NCI-H1417 treated with DMSO at 0.1 percent for 48 hours (cell line): ENCODE measurements at regions not wholly inside any gene's neighbourhood (a gene's known extent, or its start where the extent isn't known, plus 50 kb on each side); places are given as distances from the start of the nearest gene placed in this dataset.
"Not testable (repeated sequence)": the region's sequence is repeated elsewhere in the genome, so short reads cannot be mapped to it uniquely, and the experiment has no call there.

Experiments
- DNase-seq: peaks from one replicate; lab custom pipeline; 2025; lab: John Stamatoyannopoulos, UW

- DNase-seq, result not testable (repeated sequence)
These were observed 63.1 kb downstream of the TRIM43 start for GRCh38 chr2:95654897-95655296.

- DNase-seq, result not testable (repeated sequence)
These were observed 64.8 kb downstream of the TRIM43 start for GRCh38 chr2:95656553-95656952.

GRCh38 chr2:95657937-95658336, 66.1 kb downstream of the TRIM43 start:
- DNase-seq, result not testable (repeated sequence)

- not testable (repeated sequence) for DNase-seq
These were observed 69.2 kb downstream of the TRIM43 start for GRCh38 chr2:95660766-95661562.

GRCh38 chr2:95663471-95664441, 72.0 kb downstream of the TRIM43 start:
- not testable (repeated sequence) for DNase-seq

- DNase-seq, result not testable (repeated sequence)
These were observed 74.8 kb downstream of the TRIM43 start for GRCh38 chr2:95666636-95667035.

GRCh38 chr2:95667480-95667879, 75.7 kb downstream of the TRIM43 start:
- DNase-seq, result no peak

- DNase-seq, result not testable (repeated sequence)
These were observed 77.1 kb downstream of the TRIM43 start for GRCh38 chr2:95668934-95669333.

GRCh38 chr2:95669441-95669991, 77.7 kb downstream of the TRIM43 start:
- DNase-seq, result no peak

GRCh38 chr2:95670167-95670566, 78.4 kb downstream of the TRIM43 start:
- DNase-seq, result no peak

GRCh38 chr2:95670686-95671085, 78.9 kb downstream of the TRIM43 start:
- DNase-seq, result no peak

GRCh38 chr2:95671171-95671570, 79.4 kb downstream of the TRIM43 start:
- DNase-seq, result not testable (repeated sequence)

- not testable (repeated sequence) for DNase-seq
These were observed 80.2 kb downstream of the TRIM43 start for GRCh38 chr2:95671992-95672391.

- not testable (repeated sequence) for DNase-seq
These were observed 80.7 kb downstream of the TRIM43 start for GRCh38 chr2:95672500-95672899.

- no peak for DNase-seq
These were observed 82.4 kb downstream of the TRIM43 start for GRCh38 chr2:95674186-95674585.

GRCh38 chr2:95676573-95676972, 84.8 kb downstream of the TRIM43 start:
- DNase-seq, result not testable (repeated sequence)

GRCh38 chr2:95677346-95677745, 85.5 kb downstream of the TRIM43 start:
- DNase-seq, result no peak

- not testable (repeated sequence) for DNase-seq
These were observed 86.0 kb downstream of the TRIM43 start for GRCh38 chr2:95677833-95678232.

GRCh38 chr2:95681158-95681557, 89.4 kb downstream of the TRIM43 start:
- DNase-seq, result not testable (repeated sequence)

GRCh38 chr2:95681589-95682081, 89.8 kb downstream of the TRIM43 start:
- not testable (repeated sequence) for DNase-seq

GRCh38 chr2:95682889-95683517, 91.2 kb downstream of the TRIM43 start:
- not testable (repeated sequence) for DNase-seq

- DNase-seq, result no peak
These were observed 93.7 kb downstream of the TRIM43 start for GRCh38 chr2:95685513-95685912.
